Brain microvascular endothelial cell (primary cell): ENCODE measurements at regions not wholly inside any gene's neighbourhood (a gene's known extent, or its start where the extent isn't known, plus 50 kb on each side); places are given as distances from the start of the nearest gene placed in this dataset.

ENCODE experiments used
- DNase-seq: peaks from one replicate; pipeline ENCODE4 v3.0.0-alpha.2; 2020
- H3K27ac ChIP-seq: fragments of 250-450 bp; sonication (Bioruptor Pico); 2 replicates; pipeline ENCODE4 v1.5.1; 2020; ENCODE audit warnings: mild to moderate bottlenecking, moderate library complexity
- H3K27me3 ChIP-seq: fragments of 250-450 bp; sonication (Bioruptor Pico); replicated peaks from 2 replicates; pipeline ENCODE4 v1.5.1; 2020; ENCODE audit warnings: mild to moderate bottlenecking
- H3K36me3 ChIP-seq: fragments of 250-450 bp; sonication (Bioruptor Pico); replicated peaks from 2 replicates; pipeline ENCODE4 v1.5.1; 2020; ENCODE audit warnings: mild to moderate bottlenecking
- H3K4me3 ChIP-seq: 2 replicates; pipeline ENCODE4 v1.5.1; 2011; ENCODE audit warnings: low read depth, mild to moderate bottlenecking, control low read depth, low read length, moderate library complexity
- CTCF ChIP-seq: IDR thresholded peaks from 2 replicates; pipeline ENCODE4 v1.5.1; 2011; ENCODE audit warnings: low read depth, mild to moderate bottlenecking, moderate library complexity, low read length, control low read depth, inconsistent platforms; ENCODE audit errors: missing control alignments
- in situ Hi-C: cut with HindIII; loops from 2 replicates; pipeline ENCODE4 v1.10.0; 2017; ENCODE audit warnings: low sequenced_read_pairs, low pct_ligation_motif_present

GRCh38 chr20:63070301-63070625 is 63.5 kb upstream of the BHLHE23 start:
- peaks cover 10% of the 10 kb centered on the region for H3K27me3 ChIP-seq
- no peak for TF ChIP-seq CTCF
- no peak overlapping the region for H3K27ac ChIP-seq
- no peaks in the 10 kb centered on the region for H3K36me3 ChIP-seq
- in situ Hi-C loops = no loop called here
- no peak overlapping the region for H3K4me3 ChIP-seq
- no peak for DNase-seq

- peaks cover 10% of the 10 kb centered on the region for H3K27me3 ChIP-seq
- no peak for DNase-seq
- no peaks in the 10 kb centered on the region for H3K36me3 ChIP-seq
- in situ Hi-C loops = no loop called here
- TF ChIP-seq CTCF = no peak
- no peak overlapping the region for H3K4me3 ChIP-seq
- no peak overlapping the region for H3K27ac ChIP-seq
Observed at GRCh38 chr20:63068711-63069367, 62.1 kb upstream of the BHLHE23 start.

GRCh38 chr20:63067721-63068560 is 61.2 kb upstream of the BHLHE23 start:
- no peak for DNase-seq
- no peaks in the 10 kb centered on the region for H3K36me3 ChIP-seq
- H3K4me3 ChIP-seq = no peak overlapping the region
- in situ Hi-C loops = no loop called here
- no peak for TF ChIP-seq CTCF
- no peak overlapping the region for H3K27ac ChIP-seq
- H3K27me3 ChIP-seq = peaks cover 10% of the 10 kb centered on the region

- H3K27me3 ChIP-seq = peaks cover 3% of the 10 kb centered on the region
- in situ Hi-C loops = no loop called here
- TF ChIP-seq CTCF = no peak
- no peak overlapping the region for H3K4me3 ChIP-seq
- no peak overlapping the region for H3K27ac ChIP-seq
- no peak for DNase-seq
- H3K36me3 ChIP-seq = no peaks in the 10 kb centered on the region
Observed at GRCh38 chr20:63067266-63067635, 60.5 kb upstream of the BHLHE23 start.

- H3K27ac ChIP-seq = no peak overlapping the region
- no peaks in the 10 kb centered on the region for H3K27me3 ChIP-seq
- H3K36me3 ChIP-seq = no peaks in the 10 kb centered on the region
- no peak overlapping the region for H3K4me3 ChIP-seq
- DNase-seq = no peak
- no peak for TF ChIP-seq CTCF
- in situ Hi-C loops = no loop called here
Observed at GRCh38 chr20:63066506-63067265, 59.9 kb upstream of the BHLHE23 start.
